ENCODE measurements at regions not wholly inside any gene's neighbourhood (a gene's known extent, or its start where the extent isn't known, plus 50 kb on each side); places are given as distances from the start of the nearest gene placed in this dataset.

DNA sequence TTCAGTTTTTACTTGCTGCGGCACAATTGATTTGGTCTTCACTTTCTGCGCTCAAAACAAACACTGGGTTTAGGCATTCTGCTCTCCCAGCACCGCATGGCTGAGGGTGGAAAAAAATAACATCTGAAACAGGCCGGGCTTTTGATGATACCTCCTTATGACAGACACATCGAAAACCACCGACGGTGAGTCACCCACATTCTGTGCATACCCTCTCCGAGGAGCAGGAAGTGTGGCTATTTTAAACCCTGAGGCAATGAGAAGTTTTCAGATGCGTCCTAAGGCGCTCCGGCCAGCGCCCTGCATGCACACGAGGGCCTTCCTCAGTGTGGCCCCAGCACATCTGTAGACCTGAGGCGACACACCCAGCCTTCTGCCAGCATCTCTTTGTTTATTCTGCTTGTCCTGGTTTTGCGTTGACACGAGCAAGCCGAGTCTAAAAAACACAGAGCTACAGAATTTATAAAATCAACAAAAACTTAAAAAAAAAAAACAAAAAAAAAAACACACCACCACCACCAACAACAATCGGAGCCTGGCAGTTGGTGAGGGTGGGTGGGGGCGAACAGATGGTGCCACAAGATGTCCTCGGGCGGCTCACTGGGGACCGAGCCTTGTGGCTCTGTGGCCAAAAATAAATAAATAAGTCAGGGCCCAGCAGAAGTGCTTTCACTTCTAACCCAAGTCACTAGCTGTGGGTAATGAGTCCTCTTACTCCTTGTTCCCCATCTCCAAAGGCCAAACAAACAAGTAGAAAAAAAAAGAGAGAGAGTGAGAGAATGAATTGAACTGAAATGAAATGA, 162.6 kb upstream of the IRF2BP2 start:
- Mint-ChIP-seq H3K27ac (peak overlapping the region; percentile 93), H3K4me1 (peaks cover 55% of the 10 kb centered on the region), H3K36me3 (ENCODE audit: low read depth) (peaks cover 4% of the 10 kb centered on the region), H3K9me3 (peaks cover 15% of the 10 kb centered on the region), H3K27me3 (ENCODE audit: low read depth, poor library complexity) (peaks cover 3% of the 10 kb centered on the region), H3K4me3 (no peak overlapping the region)
- TF ChIP-seq, protein P1, sequence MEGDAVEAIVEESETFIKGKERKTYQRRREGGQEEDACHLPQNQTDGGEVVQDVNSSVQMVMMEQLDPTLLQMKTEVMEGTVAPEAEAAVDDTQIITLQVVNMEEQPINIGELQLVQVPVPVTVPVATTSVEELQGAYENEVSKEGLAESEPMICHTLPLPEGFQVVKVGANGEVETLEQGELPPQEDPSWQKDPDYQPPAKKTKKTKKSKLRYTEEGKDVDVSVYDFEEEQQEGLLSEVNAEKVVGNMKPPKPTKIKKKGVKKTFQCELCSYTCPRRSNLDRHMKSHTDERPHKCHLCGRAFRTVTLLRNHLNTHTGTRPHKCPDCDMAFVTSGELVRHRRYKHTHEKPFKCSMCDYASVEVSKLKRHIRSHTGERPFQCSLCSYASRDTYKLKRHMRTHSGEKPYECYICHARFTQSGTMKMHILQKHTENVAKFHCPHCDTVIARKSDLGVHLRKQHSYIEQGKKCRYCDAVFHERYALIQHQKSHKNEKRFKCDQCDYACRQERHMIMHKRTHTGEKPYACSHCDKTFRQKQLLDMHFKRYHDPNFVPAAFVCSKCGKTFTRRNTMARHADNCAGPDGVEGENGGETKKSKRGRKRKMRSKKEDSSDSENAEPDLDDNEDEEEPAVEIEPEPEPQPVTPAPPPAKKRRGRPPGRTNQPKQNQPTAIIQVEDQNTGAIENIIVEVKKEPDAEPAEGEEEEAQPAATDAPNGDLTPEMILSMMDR (IDR thresholded peaks at IDR 0.05), result no peak
- DNase-seq, result no peak

DNA sequence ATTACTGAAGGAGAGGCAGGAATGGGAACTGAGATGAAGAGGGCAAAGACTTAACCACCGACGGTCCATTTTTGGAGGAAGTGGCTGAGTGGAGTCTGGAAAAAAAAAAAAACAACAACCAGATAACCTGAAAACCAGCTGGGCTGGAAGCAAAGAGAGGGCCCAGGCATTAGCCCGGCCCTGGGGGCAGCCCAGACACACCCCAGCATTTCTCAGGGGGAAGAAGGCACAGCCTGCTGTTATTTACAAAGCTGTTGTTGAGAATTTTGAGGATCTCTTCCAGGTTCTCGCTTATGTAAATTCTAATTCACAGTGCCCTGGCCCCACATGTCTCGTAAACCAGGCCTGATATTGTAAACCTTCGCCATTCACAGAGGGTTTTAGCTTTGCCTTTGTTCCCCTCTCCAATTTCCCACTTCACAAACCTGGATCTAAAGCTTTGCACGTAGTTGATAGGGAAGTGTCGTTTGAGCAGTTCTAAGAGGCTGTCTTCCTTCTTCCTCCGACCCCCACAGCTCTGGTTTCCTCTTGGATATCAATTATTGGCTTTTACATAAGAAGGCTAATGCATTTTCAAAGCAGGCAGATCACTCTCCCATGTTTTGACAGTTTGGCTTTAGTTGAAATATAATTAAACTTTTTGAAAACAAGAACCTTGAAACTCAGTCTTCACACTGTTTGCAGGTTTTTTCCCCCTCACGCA, 161.8 kb upstream of the IRF2BP2 start:
- DNase-seq, result no peak
- H3K9me3 Mint-ChIP-seq, result peaks cover 15% of the 10 kb centered on the region
- TF ChIP-seq, protein P1 (IDR thresholded peaks at IDR 0.05), result no peak
- H3K27ac Mint-ChIP-seq, result peak overlapping the region; percentile 93
- H3K27me3 Mint-ChIP-seq (ENCODE audit: low read depth, poor library complexity), result peaks cover 3% of the 10 kb centered on the region
- H3K4me3 Mint-ChIP-seq, result no peak overlapping the region
- peaks cover 62% of the 10 kb centered on the region for H3K4me1 Mint-ChIP-seq
- peaks cover 4% of the 10 kb centered on the region for H3K36me3 Mint-ChIP-seq (ENCODE audit: low read depth)

DNA sequence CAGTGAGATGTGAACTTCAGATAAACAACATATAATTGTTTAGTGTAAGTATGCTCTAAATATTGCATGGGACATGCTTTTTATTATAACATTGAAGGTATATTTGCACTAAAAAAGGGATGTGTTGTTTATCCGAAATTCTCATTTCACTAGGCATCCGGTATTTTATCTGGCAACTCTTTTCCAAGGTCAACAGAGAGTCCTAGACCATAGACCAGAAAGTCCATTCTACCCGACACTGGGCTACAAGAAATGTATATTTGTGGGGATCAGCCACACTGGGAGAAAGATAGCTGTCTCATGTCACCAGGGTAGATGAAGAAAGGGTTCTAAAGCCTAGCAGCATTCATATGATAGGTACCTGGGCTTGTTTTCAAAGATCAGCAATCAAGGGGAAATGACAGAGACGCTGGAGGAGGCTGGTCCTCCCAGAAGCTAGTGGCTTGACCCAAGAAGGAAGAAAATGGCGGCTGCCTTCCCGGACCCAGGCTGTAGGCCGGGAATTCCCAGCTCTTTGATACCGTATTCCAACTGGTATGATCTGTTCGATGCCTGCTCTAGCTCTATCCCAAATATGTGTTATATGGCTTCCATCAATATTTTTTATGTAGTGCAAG, 161.1 kb upstream of the IRF2BP2 start:
- Mint-ChIP-seq H3K4me3 (no peak overlapping the region), H3K36me3 (ENCODE audit: low read depth) (peaks cover 4% of the 10 kb centered on the region), H3K27me3 (ENCODE audit: low read depth, poor library complexity) (peaks cover 3% of the 10 kb centered on the region), H3K4me1 (peaks cover 65% of the 10 kb centered on the region), H3K27ac (peak overlapping the region; percentile 20), H3K9me3 (peaks cover 15% of the 10 kb centered on the region)
- TF ChIP-seq, protein P1 (IDR thresholded peaks at IDR 0.05), result no peak
- no peak for DNase-seq

DNA sequence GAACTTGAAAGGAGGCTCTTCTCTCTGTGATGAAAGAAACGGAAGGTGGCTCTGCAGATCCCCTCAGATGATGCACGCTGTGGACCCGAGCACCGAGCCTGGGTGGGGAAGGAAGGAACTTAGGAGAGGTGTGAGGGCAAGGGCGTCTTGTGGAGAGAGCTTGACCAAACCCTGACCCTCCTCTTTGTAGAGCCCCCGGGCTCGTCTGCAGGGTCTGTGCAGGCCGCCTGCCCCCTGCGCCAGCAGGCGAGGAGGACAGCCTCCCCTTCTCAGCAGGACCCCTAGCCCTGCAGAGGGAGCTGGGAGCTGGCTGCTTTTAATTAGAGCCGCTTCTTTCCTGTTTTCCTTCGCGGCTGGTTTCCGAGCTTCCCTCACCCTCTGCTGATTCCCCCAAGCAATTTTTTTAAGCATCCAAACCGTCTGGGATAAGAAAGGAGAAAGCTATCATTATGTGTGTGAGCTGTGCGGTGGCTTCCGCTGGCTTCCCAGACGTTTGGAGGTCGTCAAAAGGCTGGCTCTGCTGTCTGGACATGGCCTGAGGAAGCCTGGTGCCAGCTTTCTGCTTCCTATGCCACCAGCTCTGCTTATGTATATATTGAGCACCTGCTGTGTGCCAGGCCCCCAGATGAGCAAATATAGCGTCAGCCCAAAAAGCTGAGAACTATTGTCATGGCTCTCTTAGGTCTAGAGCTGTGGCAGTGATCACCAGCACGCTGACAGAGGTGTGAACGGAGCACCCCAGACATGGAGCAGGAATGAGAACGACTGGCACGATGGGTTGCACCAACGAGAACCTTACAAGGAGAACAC, 160.2 kb upstream of the IRF2BP2 start:
- TF ChIP-seq, protein P1 (IDR thresholded peaks at IDR 0.05), result no peak
- DNase-seq, result no peak
- peaks cover 3% of the 10 kb centered on the region for H3K27me3 Mint-ChIP-seq (ENCODE audit: low read depth, poor library complexity)

DNA sequence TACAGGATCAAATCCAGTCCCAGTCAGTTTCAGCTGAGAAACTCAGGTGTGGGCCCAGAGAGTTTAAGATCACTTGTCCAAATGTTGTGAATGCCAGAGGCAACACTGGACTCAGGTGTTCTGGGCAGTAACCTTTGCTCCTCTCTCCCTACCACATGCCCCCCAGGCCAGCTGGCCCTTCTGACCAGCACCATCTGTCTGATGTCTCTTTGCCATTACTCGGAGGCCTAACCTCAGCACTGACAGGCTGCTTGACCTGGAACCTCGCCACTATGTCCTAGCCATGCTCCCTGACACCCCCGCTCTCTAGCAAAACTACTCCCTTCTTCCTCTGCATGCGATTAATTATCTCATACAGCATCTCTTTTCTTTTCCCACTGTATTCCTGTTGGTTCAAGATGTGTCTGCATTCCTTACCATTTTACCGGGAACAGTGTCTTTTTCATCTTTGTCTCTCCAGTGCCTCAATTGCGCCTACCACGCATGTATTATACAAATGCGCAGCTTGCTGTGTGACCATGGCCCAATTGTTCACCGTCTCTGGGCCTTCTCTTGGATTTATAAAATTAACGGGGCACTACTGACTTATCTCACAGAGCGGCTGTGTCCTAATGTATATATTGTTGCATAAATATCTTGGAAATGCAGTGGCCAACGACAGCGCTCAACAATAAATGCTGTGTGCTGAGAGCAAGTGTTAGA, 159.5 kb upstream of the IRF2BP2 start:
- Mint-ChIP-seq H3K27ac (peak overlapping the region; percentile 87), H3K27me3 (ENCODE audit: low read depth, poor library complexity) (peaks cover 3% of the 10 kb centered on the region), H3K36me3 (ENCODE audit: low read depth) (no peaks in the 10 kb centered on the region), H3K9me3 (peaks cover 4% of the 10 kb centered on the region), H3K4me1 (peaks cover 72% of the 10 kb centered on the region), H3K4me3 (no peak overlapping the region)
- DNase-seq, result no peak
- TF ChIP-seq, protein P1 (IDR thresholded peaks at IDR 0.05), result no peak

More for the DNA sequence above, 160.2 kb upstream of the IRF2BP2 start:
- peak overlapping the region; percentile 87 for H3K27ac Mint-ChIP-seq
- H3K36me3 Mint-ChIP-seq (ENCODE audit: low read depth), result peaks cover 3% of the 10 kb centered on the region
- H3K4me1 Mint-ChIP-seq, result peaks cover 72% of the 10 kb centered on the region
- peaks cover 11% of the 10 kb centered on the region for H3K9me3 Mint-ChIP-seq
- no peak overlapping the region for H3K4me3 Mint-ChIP-seq

All from nephron progenitor cell (in vitro differentiated cells).